ENCODE measurements at regions not wholly inside any gene's neighbourhood (a gene's known extent, or its start where the extent isn't known, plus 50 kb on each side); places are given as distances from the start of the nearest gene placed in this dataset.

DNA sequence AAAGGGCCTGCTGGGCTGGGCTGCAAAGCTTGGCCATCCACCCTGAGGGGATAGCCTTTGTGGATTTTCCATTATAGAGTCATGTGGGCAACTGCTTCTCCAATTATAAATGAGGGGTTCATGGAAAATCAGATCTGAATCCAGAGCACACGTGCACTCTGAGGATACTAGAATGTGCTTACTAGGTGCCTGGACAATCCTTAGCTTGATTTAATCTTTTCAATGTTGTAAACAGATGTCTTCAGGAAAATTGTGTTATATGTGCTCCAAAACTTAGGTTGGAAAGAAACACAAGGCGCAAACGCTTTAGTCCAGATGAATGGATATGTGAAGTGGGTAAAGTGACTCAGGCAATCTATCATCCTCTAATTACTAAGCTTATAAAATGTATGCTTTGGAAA is 92.0 kb downstream of the SLC17A6 start:
- TF ChIP-seq, protein P1, sequence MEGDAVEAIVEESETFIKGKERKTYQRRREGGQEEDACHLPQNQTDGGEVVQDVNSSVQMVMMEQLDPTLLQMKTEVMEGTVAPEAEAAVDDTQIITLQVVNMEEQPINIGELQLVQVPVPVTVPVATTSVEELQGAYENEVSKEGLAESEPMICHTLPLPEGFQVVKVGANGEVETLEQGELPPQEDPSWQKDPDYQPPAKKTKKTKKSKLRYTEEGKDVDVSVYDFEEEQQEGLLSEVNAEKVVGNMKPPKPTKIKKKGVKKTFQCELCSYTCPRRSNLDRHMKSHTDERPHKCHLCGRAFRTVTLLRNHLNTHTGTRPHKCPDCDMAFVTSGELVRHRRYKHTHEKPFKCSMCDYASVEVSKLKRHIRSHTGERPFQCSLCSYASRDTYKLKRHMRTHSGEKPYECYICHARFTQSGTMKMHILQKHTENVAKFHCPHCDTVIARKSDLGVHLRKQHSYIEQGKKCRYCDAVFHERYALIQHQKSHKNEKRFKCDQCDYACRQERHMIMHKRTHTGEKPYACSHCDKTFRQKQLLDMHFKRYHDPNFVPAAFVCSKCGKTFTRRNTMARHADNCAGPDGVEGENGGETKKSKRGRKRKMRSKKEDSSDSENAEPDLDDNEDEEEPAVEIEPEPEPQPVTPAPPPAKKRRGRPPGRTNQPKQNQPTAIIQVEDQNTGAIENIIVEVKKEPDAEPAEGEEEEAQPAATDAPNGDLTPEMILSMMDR (IDR thresholded peaks at IDR 0.05; ENCODE audit: extremely low read depth, insufficient read depth, missing control alignments): no peak
- no peak for DNase-seq (ENCODE audit: low spot score)
- in situ Hi-C loops (cut with MboI; ENCODE audit: low pct_unique_long_range_greater_than_20kb, low sequenced_read_pairs, unreplicated experiment): no loop called here
